GM18511 (cell line): ENCODE measurements at regions not wholly inside any gene's neighbourhood (a gene's known extent, or its start where the extent isn't known, plus 50 kb on each side); places are given as distances from the start of the nearest gene placed in this dataset.

Source experiments
- ATAC-seq: cut with Tn5 transposase; IDR thresholded peaks from one replicate; pipeline ENCODE4 v1.9.1; 2021; ENCODE audit warnings: mild to moderate bottlenecking, moderate library complexity; ENCODE audit not compliant: unreplicated experiment

- peak; percentile 66 for ATAC-seq
Observed at GRCh38 chr21:14736162-14736561, 190.0 kb upstream of the SAMSN1 start.

GRCh38 chr21:14734833-14735232, 188.7 kb upstream of the SAMSN1 start:
- no peak for ATAC-seq

- peak; percentile 45 for ATAC-seq
Observed at GRCh38 chr21:14734191-14734590, 188.1 kb upstream of the SAMSN1 start.

- no peak for ATAC-seq
Observed at GRCh38 chr21:14725219-14725618, 179.1 kb upstream of the SAMSN1 start.

GRCh38 chr21:14722841-14723483, 176.8 kb upstream of the SAMSN1 start:
- ATAC-seq = no peak

- no peak for ATAC-seq
Observed at GRCh38 chr21:14720237-14720636, 174.1 kb upstream of the SAMSN1 start.

- no peak for ATAC-seq
Observed at GRCh38 chr21:14718951-14719350, 172.8 kb upstream of the SAMSN1 start.

GRCh38 chr21:14716761-14717396, 170.8 kb upstream of the SAMSN1 start:
- ATAC-seq = no peak

- no peak for ATAC-seq
Observed at GRCh38 chr21:14713109-14713508, 167.0 kb upstream of the SAMSN1 start.

GRCh38 chr21:14712121-14712715, 166.1 kb upstream of the SAMSN1 start:
- ATAC-seq = no peak

GRCh38 chr21:14711287-14711686, 165.2 kb upstream of the SAMSN1 start:
- no peak for ATAC-seq

GRCh38 chr21:14707511-14708020, 161.5 kb upstream of the SAMSN1 start:
- ATAC-seq = no peak

- ATAC-seq = no peak
Observed at GRCh38 chr21:14706712-14707510, 160.8 kb upstream of the SAMSN1 start.

GRCh38 chr21:14699433-14700407, 153.6 kb upstream of the SAMSN1 start:
- no peak for ATAC-seq

GRCh38 chr21:14697769-14698168, 151.7 kb upstream of the SAMSN1 start:
- ATAC-seq = no peak

- no peak for ATAC-seq
Observed at GRCh38 chr21:14694817-14695216, 148.7 kb upstream of the SAMSN1 start.

GRCh38 chr21:14693997-14694396, 147.9 kb upstream of the SAMSN1 start:
- no peak for ATAC-seq

- ATAC-seq = no peak
Observed at GRCh38 chr21:14691914-14692313, 145.8 kb upstream of the SAMSN1 start.

- ATAC-seq = no peak
Observed at GRCh38 chr21:14690886-14691285, 144.8 kb upstream of the SAMSN1 start.

GRCh38 chr21:14688936-14689335, 142.8 kb upstream of the SAMSN1 start:
- ATAC-seq = no peak
